GM21737 (cell line): ENCODE measurements at regions not wholly inside any gene's neighbourhood (a gene's known extent, or its start where the extent isn't known, plus 50 kb on each side); places are given as distances from the start of the nearest gene placed in this dataset.

Experiments used
- ATAC-seq: cut with Tn5 transposase; IDR thresholded peaks from one replicate; pipeline ENCODE4 v1.9.1; 2021; ENCODE audit warnings: mild to moderate bottlenecking, moderate library complexity; ENCODE audit not compliant: unreplicated experiment

GRCh38 chr11:113634940-113635575 is 71.0 kb downstream of the TMPRSS5 start:
- ATAC-seq: no peak

DNA sequence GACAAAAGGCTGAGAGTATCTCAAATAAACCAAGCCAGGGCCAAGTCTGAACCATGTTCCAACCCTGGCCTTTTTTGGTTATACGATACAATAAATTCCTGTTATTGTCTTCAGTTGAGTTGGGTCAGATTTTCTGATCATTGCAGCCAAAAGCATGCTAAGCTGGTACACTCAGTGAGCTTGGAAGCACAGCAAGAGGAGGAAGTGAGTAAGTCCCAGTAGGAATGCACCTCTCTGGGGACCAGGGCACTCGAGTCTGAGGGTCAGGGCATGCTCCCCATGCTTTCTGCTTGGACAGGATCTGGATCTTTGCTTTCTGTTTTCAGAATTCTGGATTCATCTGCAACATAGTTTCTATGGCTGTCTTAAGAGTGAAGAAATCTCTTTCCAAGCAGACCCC is 73.1 kb downstream of the TMPRSS5 start:
- no peak for ATAC-seq

DNA sequence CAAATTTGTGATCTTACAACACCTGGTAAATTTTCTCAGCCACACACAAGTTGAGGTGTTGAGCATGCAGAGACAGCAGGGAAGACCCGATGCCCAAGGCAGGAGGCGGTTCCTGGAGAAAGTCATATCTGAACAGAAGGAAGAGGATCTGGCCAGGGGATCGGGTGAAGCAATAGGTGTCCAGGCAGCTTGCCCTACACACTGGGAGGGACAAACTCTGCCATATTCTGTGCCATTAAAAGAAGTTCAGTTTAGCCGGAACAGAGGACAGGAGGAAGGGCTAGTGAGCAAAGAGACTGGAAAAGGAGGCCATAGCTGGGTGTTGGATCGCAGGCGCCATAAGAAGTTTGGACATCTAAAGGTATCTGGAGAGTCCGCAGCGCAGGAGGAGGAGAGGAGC is 76.5 kb downstream of the TMPRSS5 start:
- no peak for ATAC-seq

GRCh38 chr11:113628912-113629311 is 77.2 kb downstream of the TMPRSS5 start:
- no peak for ATAC-seq

DNA sequence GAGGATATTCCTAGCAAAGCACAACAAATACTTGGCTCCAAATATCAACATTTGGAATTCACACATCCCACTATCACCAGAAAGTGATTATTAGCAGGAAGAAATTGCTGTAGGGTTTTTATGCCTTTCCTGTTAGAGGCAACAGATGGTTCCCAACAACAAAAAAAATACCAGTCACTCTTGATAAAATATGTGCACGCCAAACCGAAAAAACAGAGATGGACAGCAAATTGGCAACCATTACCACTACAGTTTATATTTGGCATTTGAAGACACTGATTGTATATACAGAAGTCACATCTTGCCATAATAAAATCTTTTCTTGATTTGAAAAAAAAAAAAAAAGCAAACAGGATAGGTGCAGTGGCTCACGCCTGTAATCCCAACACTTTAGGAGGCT is 78.2 kb downstream of the TMPRSS5 start:
- no peak for ATAC-seq

- no peak for ATAC-seq
Observed at GRCh38 chr11:113627297-113627696, 78.8 kb downstream of the TMPRSS5 start.

DNA sequence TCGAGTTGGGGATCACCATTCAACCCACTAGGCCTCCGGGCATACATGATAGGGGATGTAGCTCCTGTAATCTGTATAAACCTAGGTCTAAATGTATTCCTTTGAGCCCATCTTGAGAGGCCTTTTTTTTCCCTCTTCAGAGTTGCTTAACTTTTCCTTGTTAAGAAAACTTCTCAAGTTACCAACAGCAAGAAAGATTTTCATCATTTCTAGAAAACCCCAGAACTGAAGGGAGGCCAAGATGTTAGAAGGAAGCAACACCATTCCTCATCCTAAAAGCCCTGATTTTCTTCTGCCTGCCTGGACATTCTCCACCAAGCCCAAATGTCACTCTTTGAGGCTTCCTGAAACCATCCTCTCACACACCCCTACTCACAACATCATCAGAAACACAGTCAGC is 79.4 kb downstream of the TMPRSS5 start:
- ATAC-seq: no peak

GRCh38 chr11:113623114-113623513 is 83.0 kb downstream of the TMPRSS5 start:
- ATAC-seq: no peak

- no peak for ATAC-seq
Observed at GRCh38 chr11:113618360-113618759, 87.7 kb downstream of the TMPRSS5 start.

DNA sequence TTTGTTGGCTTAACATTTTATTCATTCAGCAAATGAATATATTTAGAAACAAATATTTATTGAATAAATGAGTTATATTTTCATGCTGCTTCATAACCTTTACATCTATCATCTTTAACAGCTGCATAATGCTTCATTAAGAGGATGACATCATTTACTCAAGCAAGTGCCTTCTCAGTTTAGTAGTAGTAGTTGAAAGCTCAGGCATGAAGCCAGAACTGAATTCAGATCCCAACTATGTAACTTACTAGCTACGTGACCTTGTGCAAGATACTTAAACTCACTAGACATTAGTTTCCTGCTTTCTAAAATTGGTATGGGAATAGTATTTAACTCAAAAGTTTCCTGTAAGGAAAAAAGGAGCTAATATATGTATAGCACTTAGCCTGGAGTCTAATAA is 90.3 kb downstream of the TMPRSS5 start:
- ATAC-seq: no peak

DNA sequence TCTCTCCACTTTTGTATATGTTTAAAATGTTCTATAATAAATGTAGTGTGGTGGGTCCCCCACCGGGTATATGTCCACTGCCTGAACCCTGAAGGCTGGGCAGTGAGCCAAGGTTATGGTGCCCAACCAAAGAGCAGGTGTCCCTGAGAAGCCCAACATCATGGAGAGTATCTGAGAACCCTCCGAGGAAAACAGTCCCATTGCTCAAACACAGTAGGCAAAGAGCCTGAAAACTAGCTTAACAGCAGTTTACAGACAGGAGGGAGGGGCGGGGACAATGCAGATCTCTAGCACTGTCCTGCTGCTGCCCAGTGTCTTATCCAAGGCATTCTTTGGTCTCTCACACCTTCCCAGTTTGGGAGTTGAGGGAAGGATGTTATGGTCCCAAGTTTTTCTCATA is 91.0 kb downstream of the TMPRSS5 start:
- ATAC-seq: no peak

DNA sequence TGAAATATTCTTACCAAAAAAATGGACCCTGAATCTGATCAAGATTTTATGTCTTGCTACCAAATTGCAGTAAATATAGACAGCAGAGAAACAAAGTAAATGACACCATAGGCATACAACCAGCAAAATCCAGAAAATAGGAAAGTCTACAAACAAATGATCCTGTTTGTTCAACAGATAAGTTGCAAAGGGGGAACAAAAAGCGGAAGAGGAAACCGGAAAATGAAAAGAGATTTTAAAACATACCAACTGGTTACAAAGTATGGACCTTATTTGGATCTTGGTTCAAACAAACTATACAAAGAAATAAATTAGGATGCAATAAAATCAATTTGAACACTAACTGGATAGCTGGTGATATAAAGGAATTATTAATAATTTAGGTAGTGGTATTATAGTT is 92.0 kb downstream of the TMPRSS5 start:
- no peak for ATAC-seq

DNA sequence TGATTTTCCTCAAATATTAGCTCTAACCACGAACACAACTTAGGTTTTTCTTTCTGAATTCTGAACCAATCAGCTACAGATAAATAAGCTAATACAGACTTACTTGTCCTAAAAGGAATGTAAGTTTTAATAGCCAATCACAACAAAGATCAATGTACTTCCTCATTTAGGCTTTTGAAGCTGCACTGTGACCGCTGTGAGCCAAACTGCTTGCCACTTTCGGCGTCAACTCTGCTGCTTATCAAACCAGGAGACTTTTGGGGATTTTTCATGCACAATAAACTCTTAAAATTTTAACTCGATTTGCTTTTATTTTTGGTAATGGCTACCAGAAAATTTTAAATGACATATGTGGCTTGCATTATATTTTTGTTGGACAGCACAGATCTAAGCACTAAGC is 92.5 kb downstream of the TMPRSS5 start:
- no peak for ATAC-seq

DNA sequence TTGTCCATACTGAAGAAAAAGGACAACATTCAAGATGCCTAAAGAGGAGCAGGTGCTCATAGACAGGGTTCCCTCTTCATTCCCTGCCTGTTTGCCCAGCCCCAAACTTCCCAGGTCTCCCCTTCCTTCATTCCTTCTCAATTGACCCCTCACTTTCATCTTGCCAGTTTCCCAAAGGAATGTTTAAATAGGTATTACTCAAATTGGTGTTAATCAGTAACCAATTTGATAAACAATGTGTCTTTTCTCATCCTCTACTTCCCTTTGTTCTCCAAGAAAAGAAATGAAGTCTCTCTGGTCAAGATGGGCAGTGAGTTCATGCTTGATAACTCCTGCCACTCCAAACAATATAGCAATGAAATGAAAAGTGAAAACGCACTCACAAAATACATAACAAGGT is 101.9 kb downstream of the TMPRSS5 start:
- no peak for ATAC-seq

DNA sequence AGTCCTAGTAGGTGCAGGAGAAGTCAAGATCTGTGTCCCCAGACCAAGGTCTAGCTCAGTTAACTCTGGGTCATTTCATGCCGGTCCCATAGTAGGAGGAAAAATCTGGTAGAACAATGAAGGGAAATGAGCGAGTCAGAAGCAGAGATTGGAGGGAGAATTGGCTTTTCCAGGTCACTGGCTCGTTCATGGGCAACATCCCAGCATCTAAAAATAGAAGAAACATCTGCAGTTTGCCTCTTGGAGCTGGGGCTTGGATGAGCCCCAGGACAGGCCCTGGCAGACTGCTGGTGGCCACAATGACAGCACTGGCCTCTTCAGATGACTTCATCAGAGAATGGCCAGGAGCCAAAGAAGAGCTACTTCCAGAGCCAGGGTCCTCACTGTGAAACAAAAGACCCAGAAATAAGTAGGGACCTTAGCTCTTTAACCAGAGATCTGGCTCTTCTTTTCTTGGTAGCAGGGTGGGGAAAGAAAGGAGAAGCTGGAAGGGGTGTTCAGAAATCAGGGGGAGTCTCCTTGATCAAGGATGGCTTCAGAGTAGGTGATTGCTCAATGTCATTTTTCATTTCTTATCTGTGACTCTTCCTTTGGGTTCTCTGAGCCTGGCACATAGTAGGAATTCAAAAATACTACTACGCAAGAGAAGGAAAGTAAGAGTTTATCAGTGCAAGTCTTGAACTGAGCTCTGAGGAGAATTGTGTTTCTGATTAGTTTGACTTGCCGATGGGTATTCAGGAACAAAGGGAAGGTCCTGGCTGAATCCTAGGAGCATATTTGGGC is 102.6 kb downstream of the TMPRSS5 start:
- no peak for ATAC-seq

DNA sequence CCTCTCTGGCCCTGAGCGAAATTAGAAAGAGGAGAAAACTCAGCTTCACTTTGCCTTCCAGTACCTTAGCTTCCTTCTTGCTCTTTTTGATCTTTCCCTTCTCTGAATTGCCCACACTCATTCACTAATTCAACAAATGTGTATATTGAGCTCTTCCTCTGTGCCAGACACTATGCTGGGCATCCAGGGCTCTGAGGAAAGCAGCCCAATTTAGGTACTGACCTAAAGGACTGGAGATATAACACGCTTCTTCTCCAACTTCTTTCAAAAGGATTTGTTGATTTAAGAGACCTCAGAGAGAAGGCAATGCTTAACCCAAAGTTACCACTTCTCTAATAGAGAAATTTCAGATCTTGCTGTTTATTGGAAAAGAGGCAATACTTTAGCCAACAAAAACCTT is 103.6 kb downstream of the TMPRSS5 start:
- no peak for ATAC-seq

GRCh38 chr11:113596658-113597057 is 109.5 kb downstream of the TMPRSS5 start:
- ATAC-seq: no peak

DNA sequence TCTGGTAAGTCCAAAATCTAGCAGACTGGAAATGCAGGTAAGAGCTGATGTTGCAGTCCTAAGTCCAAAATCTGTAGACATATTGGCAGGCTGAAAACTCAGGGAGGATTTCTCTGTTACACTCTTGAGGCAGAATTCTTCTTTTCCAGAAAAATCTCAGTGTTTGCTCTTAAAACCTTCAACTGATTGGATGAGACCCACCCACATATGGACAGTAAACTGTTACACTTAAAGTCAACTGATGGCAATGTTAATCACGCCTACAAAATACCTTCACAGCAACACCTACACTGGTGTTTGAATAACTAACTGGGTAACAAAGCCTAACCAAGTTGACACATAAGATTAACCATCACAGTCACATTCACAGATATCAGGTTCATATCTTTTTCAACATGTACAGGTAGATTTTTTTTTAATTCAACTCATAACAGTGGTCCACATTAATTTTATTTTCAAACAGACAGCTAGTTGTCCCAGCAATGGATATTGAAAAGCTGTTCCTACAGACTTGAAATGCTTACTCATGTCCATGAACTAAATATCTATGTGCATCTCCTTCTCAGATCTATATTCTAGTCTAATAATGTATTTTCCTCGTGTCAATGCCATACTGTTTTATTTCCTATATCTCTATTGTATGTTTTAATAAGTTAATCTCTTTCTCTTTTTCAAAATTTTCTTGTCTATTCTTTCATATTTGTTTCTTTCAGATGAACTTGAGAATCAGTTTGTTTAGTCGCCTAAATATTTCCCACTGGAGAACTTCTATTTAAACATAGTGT is 110.1 kb downstream of the TMPRSS5 start:
- no peak for ATAC-seq

GRCh38 chr11:113593698-113594308 is 112.3 kb downstream of the TMPRSS5 start:
- ATAC-seq: peak; percentile 81

- ATAC-seq: no peak
Observed at GRCh38 chr11:113591117-113591516, 115.0 kb downstream of the TMPRSS5 start.

- ATAC-seq: peak; percentile 87
Observed at GRCh38 chr11:113587308-113587739, 112.1 kb upstream of the DRD2 start.
